T-helper 2 cell treated with Interferon-gamma antibody and Interleukin-4, amounts not matched to agents 5 μg/mL and 100 μg/mL, for 36 hours (primary cell): ENCODE measurements at regions not wholly inside any gene's neighbourhood (a gene's known extent, or its start where the extent isn't known, plus 50 kb on each side); places are given as distances from the start of the nearest gene placed in this dataset.

Source experiments
- DNase-seq: peaks from one replicate; pipeline ENCODE4 v3.0.0; 2021; ENCODE audit warnings: low spot score
- H3K27ac Mint-ChIP-seq: one replicate; pipeline ENCODE4 v1.8.0; 2021; ENCODE audit warnings: mild to moderate bottlenecking, mixed read lengths
- H3K27me3 Mint-ChIP-seq: one replicate; pipeline ENCODE4 v1.8.0; 2021; ENCODE audit warnings: low read depth, mixed read lengths
- H3K36me3 Mint-ChIP-seq: one replicate; pipeline ENCODE4 v1.8.0; 2021; ENCODE audit warnings: low read depth, mixed read lengths
- H3K4me1 Mint-ChIP-seq: one replicate; pipeline ENCODE4 v1.8.0; 2021; ENCODE audit warnings: low read depth, mixed read lengths
- H3K4me3 Mint-ChIP-seq: one replicate; pipeline ENCODE4 v1.8.0; 2022; ENCODE audit warnings: mild to moderate bottlenecking, moderate library complexity, mixed read lengths
- H3K9me3 Mint-ChIP-seq: one replicate; pipeline ENCODE4 v1.8.0; 2021; ENCODE audit warnings: mixed read lengths

DNA sequence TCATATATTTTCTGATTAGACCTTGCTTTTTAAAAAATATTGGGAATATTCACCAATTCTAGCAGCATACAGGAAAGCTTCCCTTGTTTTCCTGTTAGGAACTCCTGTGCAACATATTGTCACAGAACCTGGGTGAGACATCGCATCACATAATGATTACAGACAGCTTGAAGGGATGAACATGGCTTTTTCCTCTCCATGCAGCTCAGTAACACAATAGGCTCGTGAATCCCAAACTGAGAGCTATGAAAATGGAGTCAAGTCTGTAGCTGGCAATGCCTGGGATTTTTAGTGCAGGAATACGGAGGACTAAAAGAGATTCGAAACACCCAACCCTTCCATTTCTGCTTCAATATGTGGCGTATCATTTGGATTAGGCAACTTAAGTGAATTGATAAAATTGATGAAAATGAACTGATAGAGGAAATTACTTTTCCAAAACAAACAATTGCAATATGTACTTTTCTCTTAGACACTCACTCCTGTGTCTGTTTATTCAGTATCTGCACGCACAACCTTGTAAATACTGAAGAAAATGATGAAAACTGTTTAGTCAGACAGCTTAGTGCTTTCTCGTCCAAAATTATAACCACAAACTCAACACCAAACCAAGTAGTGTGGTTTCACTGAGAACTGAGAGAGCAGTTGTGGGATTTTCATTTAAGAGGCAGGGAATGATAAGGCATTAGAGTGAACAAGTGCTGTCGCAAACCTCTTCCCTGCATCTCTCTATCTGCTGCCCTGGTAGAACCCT lies 250.4 kb downstream of the PTBP2 start:
- Mint-ChIP-seq H3K4me3 (no peak overlapping the region), H3K4me1 (no peaks in the 10 kb centered on the region), H3K27me3 (peaks cover 6% of the 10 kb centered on the region), H3K9me3 (no peaks in the 10 kb centered on the region), H3K27ac (no peak overlapping the region), H3K36me3 (no peaks in the 10 kb centered on the region)
- DNase-seq: no peak

DNA sequence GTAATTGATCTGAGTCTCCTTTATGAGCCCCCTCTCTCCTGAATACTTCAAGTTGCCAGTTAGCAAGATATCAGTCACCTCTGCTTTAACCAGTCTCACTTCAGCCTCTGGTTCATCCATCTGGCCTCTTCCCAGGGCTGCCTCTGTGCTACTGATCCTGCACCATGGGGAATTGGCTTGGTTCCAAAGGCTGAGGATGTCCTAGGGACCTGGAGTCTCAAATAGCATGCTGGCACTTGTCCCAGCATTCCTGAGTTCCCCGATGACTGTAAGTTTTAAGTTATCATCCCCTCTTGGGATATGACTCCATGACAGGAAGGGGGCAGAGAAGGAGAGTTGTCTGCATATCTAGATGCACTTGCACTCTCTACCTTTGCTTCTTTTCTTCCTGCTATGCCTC lies 252.0 kb downstream of the PTBP2 start:
- Mint-ChIP-seq H3K27ac (no peak overlapping the region), H3K27me3 (peaks cover 8% of the 10 kb centered on the region)

DNA sequence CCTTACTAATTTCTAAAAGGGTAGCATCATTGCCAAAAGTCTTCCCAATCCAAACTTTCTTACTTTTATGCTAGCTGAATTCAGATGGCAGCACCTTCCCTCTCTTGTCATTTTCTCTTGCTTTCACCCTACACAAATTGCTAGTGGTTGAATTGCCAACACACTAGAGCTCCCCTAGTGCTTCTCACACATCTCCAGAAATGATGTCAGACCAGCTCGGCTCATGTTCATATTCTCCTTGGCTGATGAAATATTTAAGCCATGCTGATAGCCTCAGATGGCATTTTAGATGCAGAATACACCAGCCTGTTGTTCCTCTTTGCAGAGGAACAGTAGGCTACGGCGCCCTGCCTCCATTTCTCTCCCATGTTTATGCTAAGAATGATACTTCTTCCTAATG lies 256.9 kb downstream of the PTBP2 start:
- no peaks in the 10 kb centered on the region for H3K36me3 Mint-ChIP-seq
- H3K27me3 Mint-ChIP-seq: peaks cover 5% of the 10 kb centered on the region
- H3K4me3 Mint-ChIP-seq: no peak overlapping the region
- H3K27ac Mint-ChIP-seq: no peak overlapping the region
- no peaks in the 10 kb centered on the region for H3K9me3 Mint-ChIP-seq
- H3K4me1 Mint-ChIP-seq: no peaks in the 10 kb centered on the region
- no peak for DNase-seq

More for the DNA sequence above, 252.0 kb downstream of the PTBP2 start:
- Mint-ChIP-seq H3K4me3 (no peak overlapping the region), H3K4me1 (no peaks in the 10 kb centered on the region), H3K9me3 (no peaks in the 10 kb centered on the region), H3K36me3 (no peaks in the 10 kb centered on the region)
- DNase-seq: no peak

DNA sequence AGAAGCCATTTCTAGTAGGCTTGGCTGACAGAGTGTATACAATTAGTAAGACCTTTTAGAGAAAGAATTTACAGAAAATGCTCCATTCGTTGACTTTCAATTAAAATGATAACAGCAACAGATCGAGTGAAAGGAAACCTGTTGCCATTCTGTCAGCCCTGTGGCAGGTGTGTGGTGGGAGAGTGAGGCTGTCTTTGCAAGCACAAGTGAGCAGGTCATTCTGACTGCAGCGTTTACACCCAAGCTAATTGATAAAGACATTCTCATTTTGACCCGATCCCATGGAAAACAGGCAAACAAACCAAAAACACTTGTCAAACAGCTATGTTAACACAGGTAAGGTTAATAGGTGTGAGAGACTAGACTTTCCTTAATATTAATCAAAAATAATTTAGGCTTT lies 257.3 kb downstream of the PTBP2 start:
- DNase-seq: no peak
- no peak overlapping the region for H3K27ac Mint-ChIP-seq
- H3K4me3 Mint-ChIP-seq: no peak overlapping the region
- H3K36me3 Mint-ChIP-seq: no peaks in the 10 kb centered on the region
- H3K4me1 Mint-ChIP-seq: no peaks in the 10 kb centered on the region
- H3K9me3 Mint-ChIP-seq: no peaks in the 10 kb centered on the region
- peaks cover 5% of the 10 kb centered on the region for H3K27me3 Mint-ChIP-seq

DNA sequence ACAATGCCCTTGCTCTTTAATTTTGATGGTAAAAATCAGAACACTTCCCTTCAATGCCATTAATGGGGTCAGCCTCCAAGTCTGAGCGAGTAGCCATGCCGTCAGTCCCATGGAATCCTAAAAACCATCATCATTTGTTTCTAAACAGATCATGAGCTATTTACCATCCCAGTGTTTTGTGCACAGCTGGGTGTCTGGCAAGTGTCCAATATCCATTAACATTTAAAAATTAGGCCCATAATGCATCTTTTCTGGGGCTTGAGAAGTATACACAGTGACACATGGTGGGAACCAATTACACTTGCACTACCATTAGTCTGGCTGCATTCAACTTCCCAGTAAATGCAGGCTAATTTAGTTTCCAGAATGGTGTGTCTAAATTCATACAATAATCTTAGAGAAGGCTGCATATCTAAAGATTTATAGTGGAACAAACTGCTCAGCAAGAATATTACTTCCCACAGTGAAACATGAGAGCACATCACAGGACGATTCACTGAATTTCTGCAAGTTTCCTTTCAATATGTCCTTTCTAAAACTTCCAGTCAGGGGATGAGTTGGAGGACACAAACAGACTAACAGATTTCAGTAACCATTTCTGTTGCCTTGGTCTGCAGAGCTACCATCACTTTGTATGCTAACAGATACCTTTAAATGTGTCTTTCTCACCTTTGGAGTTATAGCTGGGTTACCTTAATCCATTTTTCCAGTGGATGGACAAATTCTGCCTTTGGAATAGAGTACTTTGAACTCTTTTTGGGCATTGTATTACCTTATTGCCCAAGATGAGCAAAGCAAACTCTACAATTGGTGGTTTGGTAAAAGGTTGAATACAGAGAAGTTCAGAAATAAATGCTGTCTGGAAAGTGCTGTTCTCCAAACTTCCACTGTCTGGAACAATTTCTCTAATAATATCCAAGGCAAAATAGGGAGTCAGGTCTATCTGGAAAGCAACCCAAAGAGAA lies 258.0 kb downstream of the PTBP2 start:
- Mint-ChIP-seq H3K4me1 (no peaks in the 10 kb centered on the region), H3K4me3 (no peak overlapping the region), H3K9me3 (no peaks in the 10 kb centered on the region), H3K27me3 (peaks cover 5% of the 10 kb centered on the region), H3K27ac (no peak overlapping the region), H3K36me3 (no peaks in the 10 kb centered on the region)
- no peak for DNase-seq

DNA sequence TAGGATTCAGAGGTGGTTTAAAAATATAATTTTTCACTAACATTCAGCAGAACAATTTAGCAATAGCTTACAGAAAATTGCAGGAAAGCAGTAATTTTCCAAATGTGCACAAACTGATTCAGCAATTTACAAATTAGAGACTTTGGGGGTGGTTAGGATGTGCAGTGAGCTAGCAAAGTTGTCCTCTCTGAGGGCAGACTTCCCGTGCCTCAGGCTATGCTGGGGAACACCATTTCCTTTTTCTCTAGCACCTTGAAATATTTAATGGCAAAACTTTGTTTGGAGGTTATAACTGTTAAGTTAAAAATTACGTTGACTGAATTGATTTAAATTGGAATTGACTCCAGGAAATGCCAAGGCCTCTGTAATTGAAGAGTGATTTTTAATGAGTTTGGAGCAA lies 258.9 kb downstream of the PTBP2 start:
- Mint-ChIP-seq H3K27me3 (peaks cover 5% of the 10 kb centered on the region), H3K36me3 (no peaks in the 10 kb centered on the region), H3K4me3 (no peak overlapping the region), H3K9me3 (no peaks in the 10 kb centered on the region), H3K4me1 (no peaks in the 10 kb centered on the region), H3K27ac (no peak overlapping the region)
- no peak for DNase-seq

DNA sequence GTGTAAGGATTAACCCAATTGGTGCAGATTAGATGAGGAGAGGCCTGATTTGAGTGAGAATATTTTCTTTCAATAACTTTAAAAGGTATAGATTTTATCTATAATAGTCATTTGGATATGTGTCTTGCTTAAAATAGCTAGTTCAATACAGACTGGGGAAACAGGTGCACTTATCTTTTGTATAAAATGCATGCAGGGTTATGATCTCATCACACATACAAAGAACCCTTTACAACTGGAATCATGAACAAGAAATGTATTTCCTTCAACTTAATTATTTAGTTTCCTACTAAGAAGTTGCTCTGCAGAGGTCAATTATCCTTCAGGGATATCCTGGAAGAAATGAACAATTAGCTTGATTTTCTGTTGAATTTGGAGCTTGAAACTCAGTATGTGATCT lies 259.6 kb downstream of the PTBP2 start:
- no peaks in the 10 kb centered on the region for H3K4me1 Mint-ChIP-seq

DNA sequence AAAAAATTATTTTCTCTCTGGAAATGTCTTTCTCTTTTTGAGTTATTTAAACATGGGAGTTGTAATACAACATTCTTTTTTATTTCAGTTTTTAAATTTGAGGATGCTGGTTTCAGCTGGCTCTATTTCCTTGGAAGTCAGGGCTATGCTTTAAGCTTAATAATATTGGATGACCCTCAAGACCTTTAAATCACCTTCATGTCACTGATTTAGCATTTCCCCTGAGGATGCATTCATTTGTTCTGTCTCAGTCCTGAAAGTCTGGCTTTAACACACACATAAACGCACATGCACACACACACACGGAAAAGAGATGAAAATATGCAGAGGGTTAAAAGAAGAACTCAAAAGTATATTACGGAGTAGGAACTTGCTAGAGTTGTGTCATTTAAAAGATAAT lies 260.5 kb downstream of the PTBP2 start:
- Mint-ChIP-seq H3K36me3 (no peaks in the 10 kb centered on the region), H3K9me3 (no peaks in the 10 kb centered on the region), H3K4me1 (no peaks in the 10 kb centered on the region), H3K27me3 (peaks cover 3% of the 10 kb centered on the region), H3K27ac (no peak overlapping the region), H3K4me3 (no peak overlapping the region)
- no peak for DNase-seq

More for the DNA sequence above, 259.6 kb downstream of the PTBP2 start:
- no peak for DNase-seq
- no peak overlapping the region for H3K27ac Mint-ChIP-seq
- H3K27me3 Mint-ChIP-seq: peaks cover 5% of the 10 kb centered on the region
- H3K36me3 Mint-ChIP-seq: no peaks in the 10 kb centered on the region
- no peaks in the 10 kb centered on the region for H3K9me3 Mint-ChIP-seq
- no peak overlapping the region for H3K4me3 Mint-ChIP-seq

DNA sequence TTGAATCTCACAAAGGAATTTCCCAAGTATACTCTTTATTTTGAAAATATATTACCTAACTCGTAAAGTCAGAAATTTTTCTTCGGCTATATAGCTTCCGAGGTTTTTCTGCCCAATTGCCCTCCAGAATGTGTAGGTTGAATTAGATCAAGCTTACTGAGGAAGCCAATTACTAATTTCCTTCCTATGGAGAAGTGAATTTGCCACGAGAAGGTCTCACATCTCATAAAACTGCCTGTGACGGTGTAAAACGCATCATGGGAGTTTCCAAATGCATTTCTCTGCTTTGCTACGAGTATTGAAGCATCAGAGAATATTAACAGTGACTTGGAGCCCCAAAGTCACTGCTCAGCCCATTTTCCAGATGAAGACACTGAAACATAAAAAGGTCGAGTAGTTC lies 262.3 kb downstream of the PTBP2 start:
- no peaks in the 10 kb centered on the region for H3K36me3 Mint-ChIP-seq
- H3K27me3 Mint-ChIP-seq: peaks cover 1% of the 10 kb centered on the region
- H3K9me3 Mint-ChIP-seq: no peaks in the 10 kb centered on the region
- H3K4me3 Mint-ChIP-seq: no peak overlapping the region
- no peak for DNase-seq
- no peak overlapping the region for H3K27ac Mint-ChIP-seq
- no peaks in the 10 kb centered on the region for H3K4me1 Mint-ChIP-seq

DNA sequence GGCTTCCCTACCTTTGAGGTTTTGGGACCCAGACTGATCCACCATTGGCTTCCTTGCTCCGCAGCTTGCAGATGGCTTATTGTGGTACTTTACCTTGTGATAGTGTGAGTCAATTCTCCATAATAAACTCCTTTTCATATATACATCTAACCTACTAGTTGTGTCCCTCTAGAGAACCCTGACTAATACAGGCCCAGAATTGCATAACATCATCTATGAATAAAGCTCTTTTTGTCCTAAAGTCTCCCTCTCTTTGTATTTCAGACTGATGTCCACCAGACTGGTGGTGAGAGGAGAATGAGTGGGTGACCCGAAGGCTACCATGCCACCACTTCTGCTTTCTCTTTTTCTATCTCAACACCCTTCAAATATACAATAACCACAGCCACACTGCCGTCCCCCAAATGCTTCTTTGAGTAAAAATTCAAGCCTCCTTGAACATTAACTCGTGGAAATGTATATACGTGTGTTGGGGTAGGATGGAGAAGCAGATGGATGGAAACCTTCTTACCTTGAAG lies 265.7 kb downstream of the PTBP2 start:
- Mint-ChIP-seq H3K4me3 (no peak overlapping the region), H3K27ac (no peak overlapping the region), H3K9me3 (no peaks in the 10 kb centered on the region), H3K36me3 (no peaks in the 10 kb centered on the region), H3K27me3 (no peaks in the 10 kb centered on the region), H3K4me1 (no peaks in the 10 kb centered on the region)
- DNase-seq: no peak

DNA sequence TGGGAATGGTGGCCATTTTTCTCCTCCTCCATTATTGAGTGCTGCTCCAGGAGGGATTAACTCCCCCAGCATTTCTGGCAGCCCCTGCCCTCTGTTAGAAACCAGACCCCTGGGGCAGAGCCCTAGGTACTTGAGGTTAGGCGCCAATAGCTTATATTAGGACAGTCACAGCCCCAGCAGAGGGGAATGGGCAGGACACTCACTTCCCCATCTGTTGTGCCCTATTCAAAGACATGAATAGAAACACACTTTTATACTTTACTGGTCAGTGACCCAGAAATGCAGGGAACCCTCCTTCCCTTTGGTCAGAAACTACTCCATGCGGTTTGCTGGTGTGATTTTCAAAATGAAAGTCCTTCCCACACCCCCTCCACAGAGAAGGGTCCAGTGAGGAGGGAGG lies 267.7 kb downstream of the PTBP2 start:
- Mint-ChIP-seq H3K36me3 (no peaks in the 10 kb centered on the region), H3K9me3 (no peaks in the 10 kb centered on the region), H3K4me3 (no peak overlapping the region), H3K27ac (no peak overlapping the region), H3K27me3 (no peaks in the 10 kb centered on the region), H3K4me1 (no peaks in the 10 kb centered on the region)
- DNase-seq: no peak

DNA sequence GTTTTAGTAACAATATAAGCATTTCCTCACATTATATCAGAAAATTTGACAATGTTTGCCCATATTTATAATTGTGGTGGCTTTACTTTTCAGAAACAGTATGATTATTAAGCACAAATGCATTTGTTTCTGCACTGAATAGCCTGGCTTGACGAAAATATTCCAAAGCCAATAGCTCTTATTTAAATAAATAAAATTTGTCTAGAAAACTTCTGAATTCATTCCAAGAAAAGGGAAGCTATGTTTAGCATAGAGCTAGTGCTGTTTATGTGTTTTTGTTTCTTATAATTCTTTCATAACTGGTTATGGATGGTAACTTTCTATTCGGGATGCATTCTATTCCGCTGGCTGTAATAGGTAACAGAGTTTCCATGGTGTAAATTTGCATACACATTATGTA lies 268.6 kb downstream of the PTBP2 start:
- no peaks in the 10 kb centered on the region for H3K4me1 Mint-ChIP-seq
- H3K36me3 Mint-ChIP-seq: no peaks in the 10 kb centered on the region
- no peak for DNase-seq
- H3K9me3 Mint-ChIP-seq: no peaks in the 10 kb centered on the region
- H3K27me3 Mint-ChIP-seq: no peaks in the 10 kb centered on the region
- no peak overlapping the region for H3K27ac Mint-ChIP-seq
- H3K4me3 Mint-ChIP-seq: no peak overlapping the region

DNA sequence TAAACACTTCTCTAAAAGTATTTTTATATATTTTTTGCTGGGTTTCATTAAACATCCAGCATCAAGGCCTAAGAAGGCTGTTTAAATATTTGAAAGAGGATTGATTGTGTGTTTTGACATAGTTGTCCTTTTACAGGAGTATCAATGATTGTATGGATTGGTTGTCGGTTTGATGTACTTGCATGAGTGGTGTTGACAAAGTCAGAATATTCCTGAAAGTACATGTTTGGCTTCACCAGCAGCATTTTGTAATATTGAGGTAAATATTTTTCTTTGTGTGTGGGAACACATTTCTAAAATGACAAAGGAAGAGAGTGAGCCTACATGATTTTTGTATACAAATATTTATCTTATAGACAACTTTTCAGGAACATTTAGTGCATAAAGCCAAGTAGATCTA lies 269.7 kb downstream of the PTBP2 start:
- H3K27ac Mint-ChIP-seq: no peak overlapping the region
- H3K9me3 Mint-ChIP-seq: no peaks in the 10 kb centered on the region
- DNase-seq: no peak
- no peaks in the 10 kb centered on the region for H3K36me3 Mint-ChIP-seq
- H3K4me3 Mint-ChIP-seq: no peak overlapping the region
- no peaks in the 10 kb centered on the region for H3K4me1 Mint-ChIP-seq
- peaks cover 2% of the 10 kb centered on the region for H3K27me3 Mint-ChIP-seq

DNA sequence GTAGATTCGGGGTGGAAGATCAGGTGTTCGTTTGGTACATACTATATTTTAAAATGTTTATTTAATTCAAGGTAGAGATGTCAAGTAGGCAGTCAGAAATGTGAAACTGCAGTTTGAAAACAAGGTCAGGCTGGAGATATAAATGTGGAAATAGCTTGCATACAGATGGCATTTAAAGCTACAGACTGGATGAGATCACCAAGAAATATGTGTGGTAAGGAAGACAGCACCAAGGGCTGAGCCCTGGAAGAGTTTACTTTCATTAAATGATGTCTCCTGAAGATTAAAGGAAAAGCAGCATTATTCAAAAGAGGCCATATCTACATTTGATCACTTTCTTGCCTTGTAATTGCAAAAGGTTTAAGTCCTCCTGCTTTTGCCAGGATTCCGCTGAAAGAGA lies 271.3 kb downstream of the PTBP2 start:
- no peak overlapping the region for H3K27ac Mint-ChIP-seq
- DNase-seq: no peak
- H3K4me3 Mint-ChIP-seq: no peak overlapping the region
- no peaks in the 10 kb centered on the region for H3K9me3 Mint-ChIP-seq
- no peaks in the 10 kb centered on the region for H3K4me1 Mint-ChIP-seq
- peaks cover 2% of the 10 kb centered on the region for H3K27me3 Mint-ChIP-seq
- no peaks in the 10 kb centered on the region for H3K36me3 Mint-ChIP-seq
